LHCN-M2 (cell line): ENCODE measurements at regions not wholly inside any gene's neighbourhood (a gene's known extent, or its start where the extent isn't known, plus 50 kb on each side); places are given as distances from the start of the nearest gene placed in this dataset.
"Not testable (repeated sequence)": the region's sequence is repeated elsewhere in the genome, so short reads cannot be mapped to it uniquely, and the experiment has no call there.

Source experiments
- DNase-seq: peaks from one replicate; pipeline ENCODE4 v3.0.0-alpha.2; 2012; ENCODE audit warnings: low read depth

DNA sequence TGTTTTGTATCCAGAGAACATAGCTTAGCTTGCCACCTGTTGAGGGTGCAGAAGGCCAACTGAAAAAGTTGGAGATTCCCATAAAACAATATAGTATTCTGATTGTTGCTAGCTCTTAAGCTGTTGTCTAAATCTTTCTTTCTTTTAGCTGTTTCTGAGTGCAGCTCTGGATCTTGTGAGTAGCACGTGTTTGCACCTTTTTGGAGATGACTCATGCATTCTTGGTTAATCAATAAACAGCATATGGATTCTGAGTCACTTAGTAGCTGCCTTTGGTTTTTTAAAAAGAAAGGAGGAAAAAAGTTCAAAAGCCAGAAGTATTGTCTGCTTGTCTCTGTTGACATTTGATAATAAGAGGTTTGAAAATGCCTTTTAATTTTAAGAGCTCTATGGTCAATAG lies 483.0 kb upstream of the FSIP2 start:
- DNase-seq = peak; percentile 27

DNA sequence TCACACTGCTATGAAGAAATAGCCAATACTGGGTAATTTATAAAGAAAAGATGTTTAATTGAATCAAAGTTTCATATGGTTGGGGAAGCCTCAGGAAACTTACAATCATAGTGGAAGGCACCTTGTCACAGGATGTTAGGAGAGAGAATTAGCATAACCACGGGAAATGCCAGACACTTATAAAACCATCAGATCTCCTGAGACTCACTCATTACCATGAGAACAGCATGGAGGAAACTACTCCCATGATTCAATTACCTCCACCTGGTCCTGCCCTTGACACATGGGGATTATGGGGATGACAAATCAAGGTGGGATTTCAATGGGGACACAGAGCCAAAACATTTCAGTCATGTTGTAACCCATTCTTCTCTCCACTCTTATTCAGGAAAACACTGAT lies 472.9 kb upstream of the FSIP2 start:
- DNase-seq = no peak

DNA sequence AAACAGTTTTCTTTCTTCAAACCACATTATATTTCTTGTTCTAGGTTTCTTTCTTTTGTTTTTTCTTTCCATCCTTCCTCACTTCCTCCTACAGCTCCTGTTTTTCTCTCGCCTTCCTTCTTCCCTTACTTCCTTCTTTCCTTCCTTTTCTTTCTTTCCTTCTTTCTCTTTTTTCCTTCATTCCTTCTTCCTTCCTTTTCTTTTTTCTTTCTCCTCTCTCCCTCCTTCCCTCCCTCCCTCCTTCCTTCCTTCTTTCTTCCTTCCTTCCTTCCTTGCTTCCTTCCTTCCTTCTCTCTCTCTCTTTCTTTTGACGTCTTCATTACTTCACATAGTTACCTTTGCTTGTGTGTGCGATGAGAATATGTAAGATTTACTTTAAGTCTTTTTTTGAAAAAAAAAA lies 470.0 kb upstream of the FSIP2 start:
- DNase-seq = no peak

DNA sequence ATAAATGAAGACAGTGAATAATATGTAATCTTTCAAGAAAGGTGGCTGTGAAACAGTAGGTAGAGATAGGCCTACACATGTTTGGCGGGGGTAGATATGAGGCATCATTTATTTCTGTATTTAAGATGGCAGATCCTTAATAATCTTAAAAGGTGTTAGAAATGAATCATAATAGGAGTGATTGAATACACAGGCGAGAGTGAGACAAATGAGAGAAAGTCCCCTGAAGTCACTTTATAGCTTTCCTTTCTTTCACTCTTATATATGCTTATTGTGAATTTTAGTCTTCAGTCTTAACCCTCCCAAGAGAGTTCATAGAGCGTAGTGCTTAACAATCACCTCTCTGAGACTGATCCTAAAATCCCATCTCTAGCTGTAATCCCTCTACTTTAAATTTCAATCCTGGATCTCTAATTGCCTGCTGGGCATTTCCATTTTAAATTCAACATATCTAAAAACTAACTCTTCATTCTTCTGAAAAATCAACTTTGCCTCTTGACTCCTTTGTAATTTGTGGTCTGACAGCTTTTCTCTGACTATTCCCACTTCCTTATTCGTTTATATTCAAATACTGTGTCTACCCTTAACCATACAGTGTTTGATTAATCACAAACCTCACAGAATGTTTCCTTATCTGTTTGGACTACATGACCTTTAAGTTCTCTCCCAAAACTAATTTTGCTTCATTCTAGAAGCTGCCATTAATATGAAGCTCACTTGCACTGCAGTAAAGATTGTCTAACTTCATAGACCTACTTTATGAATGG lies 463.7 kb upstream of the FSIP2 start:
- DNase-seq = no peak

DNA sequence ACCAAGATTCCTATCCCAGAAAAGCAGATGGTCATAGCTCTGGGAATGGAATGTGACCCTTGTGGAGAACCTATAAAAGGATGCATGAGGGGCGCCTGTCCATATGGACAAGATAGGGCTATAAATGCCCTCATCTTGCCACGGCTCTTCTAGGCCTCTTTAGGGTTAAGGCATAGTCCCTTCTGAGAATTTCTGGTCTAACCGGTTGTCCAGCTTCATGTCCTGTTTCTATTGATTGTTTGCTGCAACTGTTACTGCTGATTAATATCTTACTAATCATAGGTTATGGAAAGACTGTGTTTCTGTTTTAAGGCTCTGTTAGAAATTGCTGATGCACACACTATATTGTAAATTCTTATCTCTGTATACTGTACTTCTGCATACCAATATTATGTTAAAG lies 462.6 kb upstream of the FSIP2 start:
- not testable (repeated sequence) for DNase-seq

DNA sequence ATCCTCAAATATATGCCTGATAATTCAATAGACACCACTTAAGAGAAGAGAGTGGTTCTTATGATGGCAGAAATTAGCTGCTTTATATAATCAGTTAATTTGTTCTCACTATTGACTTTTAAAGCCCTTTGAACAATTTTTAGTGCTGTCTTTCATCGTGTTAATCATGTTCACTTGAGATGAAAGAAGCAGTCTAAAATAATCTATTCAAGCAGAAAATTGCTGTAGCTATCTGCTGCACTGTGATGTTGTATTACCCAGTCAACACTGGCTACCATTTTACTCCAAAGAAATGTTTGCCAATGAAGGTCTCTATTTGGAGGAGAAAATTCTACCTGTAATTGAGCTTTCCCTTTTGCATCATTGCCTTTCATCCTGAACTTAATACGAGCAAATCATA lies 459.8 kb upstream of the FSIP2 start:
- no peak for DNase-seq

DNA sequence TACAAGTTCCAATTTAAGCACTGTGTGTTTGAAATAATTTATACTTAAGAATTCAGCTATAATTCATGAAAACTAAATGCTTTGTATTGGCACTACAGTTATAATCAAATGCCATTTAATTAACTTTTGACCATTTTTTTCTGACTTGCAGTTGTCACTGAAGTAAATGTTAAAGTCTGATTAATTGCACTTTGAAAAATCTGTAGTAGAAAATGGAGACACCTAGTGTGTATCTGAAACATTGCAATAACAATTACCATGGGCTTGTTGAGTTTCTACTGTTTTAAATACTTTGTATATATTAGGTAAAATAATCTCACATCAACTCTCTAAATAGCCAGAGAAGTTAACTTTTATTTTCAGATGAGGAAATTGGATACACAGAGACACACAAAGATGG lies 458.6 kb upstream of the FSIP2 start:
- DNase-seq = peak; percentile 24

DNA sequence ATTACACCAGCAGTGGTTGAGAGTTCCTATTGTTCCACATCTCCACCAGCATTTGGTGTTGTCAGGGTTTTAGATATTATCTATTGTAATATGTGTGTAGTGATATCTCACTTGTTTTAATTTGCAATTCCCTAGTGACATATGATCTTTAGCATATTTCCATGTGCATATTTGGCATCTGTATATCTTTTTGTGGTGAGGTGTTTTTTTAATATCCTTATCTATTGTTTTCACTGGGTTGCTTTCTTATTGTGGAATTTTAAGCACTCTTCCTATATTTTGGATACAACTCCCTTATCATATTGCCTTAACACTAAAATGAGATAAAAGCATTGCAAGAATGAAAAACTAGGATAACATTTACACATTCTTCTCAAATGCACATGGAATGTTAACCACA lies 453.9 kb upstream of the FSIP2 start:
- DNase-seq = no peak

DNA sequence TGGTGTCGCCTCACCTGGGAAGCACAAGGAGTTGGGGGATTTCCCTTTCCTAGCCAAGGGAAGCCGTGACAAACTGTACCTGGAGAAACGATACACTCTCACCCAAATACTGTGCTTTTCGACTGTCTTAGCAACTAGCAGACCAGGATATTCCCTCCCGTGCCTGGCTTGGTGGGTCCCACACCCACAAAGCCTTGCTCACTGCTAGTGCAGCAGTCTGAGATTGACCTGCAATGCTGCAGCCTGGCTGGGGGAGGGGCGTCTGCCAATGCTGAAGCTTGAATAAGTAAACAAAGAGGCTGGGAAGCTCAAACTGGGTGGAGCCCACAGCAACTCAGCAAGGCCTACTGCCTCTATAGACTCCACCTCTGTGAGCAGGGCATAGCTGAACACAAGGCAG lies 448.6 kb upstream of the FSIP2 start:
- DNase-seq = peak; percentile 10

DNA sequence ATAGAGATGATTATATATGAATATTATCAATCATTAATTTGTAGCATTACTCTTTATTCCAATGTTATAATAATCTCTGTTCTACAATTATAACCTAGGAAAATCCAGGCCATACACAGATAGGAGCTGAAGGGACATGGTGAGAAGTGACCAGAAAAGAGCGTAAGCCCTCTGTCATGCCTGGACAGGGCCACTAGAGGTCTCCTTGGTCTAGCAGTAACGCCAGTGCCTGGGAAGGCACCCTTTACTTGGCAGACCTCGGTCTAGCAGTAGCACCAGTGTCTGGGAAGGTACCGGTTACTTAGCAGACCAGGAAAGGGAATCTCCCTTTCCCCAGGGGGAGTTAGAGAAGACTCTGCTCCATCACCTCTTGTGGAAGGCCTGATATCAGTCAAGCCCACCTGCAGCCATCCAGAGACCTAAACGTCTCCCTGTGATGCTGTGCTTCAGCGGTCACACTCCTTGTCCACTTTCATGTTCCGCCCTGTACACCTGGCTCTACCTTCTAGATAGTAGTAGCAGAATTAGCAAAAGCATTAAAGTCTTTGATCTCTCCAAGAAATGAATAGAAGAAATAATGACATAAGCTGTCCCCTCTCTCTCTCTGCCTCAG lies 447.5 kb upstream of the FSIP2 start:
- DNase-seq = peak; percentile 63

DNA sequence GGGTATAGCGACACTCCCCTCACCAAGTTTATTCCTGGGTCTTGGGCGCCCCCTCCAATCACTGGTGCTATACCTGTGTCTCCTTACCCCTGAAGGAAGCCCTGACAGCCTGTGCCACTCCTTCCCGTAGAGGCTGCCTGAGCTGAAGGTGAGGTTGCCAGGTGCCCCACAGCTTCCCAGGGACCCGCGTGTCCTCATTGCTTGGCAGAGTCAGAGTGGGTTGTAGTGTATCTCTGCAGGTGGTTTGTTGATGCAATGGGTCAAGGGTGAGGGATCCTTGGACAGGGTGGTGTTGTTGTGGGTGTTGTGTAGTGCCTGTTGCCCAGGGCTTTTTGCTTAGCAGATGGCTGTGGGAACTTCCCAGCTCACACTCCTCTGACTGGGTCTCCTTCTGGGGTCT lies 438.7 kb upstream of the FSIP2 start:
- no peak for DNase-seq

DNA sequence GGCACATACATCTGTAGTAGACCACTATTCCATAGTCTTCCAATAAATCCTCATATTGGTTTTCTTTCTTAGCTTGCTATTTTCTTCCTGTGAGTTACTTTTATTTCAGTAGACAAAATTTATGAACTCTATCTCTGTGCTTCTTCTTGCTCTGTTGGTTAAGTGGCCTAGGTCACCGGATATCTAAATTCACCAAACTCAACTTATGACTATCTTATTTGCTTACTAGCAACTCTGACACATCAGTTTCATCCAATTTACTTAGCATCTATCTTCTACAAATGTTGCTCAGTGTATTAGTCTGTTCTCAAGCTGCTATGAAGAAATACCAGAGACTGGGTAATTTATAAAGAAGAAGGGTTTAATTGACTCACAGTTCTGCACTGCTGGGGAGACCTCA lies 432.5 kb upstream of the FSIP2 start:
- DNase-seq = no peak

DNA sequence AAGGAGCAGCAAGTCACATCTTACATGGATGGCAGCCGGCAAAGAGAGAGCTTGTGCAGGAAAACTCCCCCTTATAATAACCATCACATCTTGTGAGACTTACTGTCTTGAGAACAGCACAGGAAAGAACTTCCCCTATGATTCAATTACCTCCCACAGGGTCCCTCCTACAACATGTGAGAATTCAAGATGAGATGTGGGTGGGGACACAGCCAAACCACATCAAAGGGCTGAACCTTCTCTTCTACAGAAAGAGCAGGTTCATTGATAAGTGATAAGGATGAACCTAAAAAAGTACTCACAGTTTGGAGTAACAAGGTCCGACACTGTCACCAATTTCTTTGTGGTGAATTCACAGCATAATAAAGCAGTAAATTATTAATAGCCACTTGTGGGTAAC lies 422.2 kb upstream of the FSIP2 start:
- DNase-seq = no peak

DNA sequence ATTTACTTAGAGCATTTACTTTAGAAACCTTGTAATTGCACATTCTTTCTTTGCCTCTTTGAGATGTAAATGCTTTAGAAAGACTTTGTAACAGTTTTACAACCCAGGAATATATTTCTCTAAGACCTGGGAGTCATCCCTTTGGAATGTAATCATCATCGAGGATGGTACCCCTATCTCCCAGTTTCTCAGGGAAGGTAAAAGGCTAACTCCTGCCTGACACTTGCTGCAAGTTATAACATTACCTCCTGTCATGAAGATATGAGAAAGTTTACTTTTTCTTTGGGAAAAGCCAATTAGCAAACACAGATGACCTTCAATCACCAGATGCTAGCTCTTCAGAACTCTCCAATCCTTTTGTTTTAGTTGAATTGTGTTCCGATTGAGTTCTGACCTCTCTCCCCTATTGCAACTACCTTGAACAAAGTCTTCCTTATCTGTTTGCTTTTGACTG lies 420.3 kb upstream of the FSIP2 start:
- no peak for DNase-seq

DNA sequence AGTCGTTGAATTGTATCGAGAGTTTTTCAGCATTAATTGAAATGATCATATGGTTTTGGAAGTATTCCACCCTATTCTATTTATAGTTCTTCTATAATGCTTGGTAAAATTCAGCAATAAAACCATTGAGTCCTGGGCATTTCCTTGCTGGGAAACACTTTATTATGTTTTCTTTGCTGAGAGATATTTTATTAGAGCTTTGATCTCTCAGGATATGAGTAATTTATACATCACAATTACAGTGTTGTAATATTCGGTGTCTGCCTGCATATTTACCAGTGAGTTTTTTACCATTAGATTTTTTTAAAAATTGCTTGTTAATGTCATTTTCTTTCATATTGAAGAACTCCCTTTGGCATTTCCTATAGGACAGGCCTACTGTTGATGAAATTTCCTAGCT lies 402.7 kb upstream of the FSIP2 start:
- peak; percentile 30 for DNase-seq

DNA sequence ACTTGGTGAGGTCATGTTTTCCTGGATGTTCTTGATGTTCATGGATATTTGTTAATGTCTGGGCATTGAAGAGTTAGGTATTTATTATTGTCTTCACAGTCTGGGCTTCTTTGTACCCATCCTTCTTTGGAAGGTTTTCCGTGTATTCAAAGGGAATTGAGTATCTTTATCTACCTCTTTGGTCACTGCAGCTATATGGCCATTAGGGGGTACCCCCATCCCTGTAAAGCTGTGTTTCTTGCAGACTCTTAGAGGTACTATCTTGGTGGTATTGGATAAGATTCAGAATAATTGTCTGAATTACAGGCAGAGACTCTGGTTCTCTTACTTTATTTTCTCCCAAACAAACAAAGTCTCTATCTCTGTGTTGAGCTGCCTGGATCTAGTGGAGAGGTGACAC lies 401.6 kb upstream of the FSIP2 start:
- no peak for DNase-seq

DNA sequence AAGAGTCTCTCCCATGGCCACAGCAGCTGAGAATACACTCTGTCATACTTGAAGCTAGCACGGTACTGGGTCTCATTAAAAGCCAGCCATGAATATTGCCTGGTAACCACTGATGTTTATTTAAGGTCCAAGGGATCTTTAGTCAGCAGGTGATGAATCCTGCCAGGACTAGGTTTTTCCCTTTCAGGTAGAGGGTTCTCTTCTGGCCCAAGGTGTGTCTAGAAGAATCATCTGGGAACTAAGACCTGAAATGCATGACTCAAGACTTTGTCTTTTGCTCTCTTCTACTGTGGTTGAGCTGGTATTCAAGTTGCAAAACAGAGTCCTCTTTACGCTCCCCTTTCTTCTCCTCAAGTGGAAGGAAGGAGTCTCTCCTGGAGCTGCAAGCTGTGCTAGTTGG lies 400.5 kb upstream of the FSIP2 start:
- no peak for DNase-seq

DNA sequence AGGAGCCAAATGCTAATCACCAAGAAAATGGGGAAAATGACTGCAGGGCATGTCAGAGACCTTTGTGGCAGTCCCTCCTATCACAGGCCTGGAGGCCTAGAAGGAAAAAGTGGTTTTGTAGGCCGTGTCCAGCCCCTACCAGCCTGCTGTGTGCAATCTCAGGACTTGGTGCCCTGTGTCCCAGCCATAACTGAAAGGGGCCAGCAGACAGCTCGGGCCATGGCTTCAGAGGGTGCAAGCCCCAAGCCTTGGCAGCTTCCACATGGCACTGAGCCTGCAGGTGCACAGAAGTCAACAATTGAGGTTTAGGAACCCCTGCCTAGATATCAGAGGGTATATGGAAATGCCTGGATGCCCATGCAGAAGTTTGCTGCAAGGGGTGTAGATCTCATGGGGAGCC lies 391.2 kb upstream of the FSIP2 start:
- DNase-seq = no peak

DNA sequence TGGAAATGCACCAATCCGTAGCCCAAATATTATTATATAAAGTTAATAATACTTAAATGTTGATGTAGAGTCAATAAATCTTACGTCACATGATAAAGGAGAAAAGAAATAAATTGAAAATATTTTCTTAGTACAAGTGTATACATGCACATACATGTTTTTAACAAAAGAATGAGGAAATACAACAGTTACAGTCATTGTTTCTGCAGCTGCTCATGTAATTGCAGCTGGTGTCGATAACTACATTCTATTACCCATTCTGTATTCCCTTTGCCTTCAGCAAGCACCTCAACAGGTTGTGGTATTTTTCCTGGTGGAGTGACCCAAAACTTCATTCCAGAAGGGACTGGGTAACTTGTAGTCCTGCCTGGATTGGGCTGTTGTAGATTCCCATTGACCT lies 377.8 kb upstream of the FSIP2 start:
- DNase-seq = no peak

DNA sequence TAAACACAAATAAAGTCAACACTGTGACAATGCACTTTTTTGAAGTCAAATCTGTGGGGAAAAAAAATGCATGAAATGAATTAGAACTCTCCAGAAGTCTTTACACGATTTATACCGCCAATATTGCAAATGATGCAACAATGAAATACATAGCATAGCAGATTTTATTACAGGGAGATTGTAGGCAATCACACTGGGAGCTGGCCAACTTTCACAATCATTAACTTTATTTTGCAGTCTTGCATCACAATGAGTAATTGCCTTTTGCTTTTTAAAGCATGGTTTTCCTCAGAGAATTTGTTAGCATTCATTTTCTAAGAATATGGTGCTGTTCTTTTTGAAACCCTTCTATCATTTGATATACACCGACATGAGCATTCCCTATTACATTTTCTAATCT lies 366.4 kb upstream of the FSIP2 start:
- DNase-seq = peak; percentile 50

DNA sequence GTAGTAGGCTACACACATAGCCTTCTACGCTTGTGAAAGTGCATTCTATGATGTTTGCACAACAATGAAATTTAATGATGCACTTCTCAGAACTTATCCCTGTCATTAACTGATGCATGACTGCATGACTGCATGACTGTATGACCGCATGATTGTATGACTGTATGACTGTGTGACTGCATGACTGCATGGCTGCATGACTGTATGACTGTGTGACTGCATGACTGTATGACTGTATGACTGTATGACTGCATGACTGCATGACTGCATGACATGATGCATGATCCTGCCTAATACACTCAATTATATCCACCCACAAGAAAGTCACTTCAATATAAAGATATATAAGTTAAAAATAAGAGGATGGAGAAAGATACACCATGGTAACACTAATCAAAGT lies 365.4 kb upstream of the FSIP2 start:
- DNase-seq = peak; percentile 36

DNA sequence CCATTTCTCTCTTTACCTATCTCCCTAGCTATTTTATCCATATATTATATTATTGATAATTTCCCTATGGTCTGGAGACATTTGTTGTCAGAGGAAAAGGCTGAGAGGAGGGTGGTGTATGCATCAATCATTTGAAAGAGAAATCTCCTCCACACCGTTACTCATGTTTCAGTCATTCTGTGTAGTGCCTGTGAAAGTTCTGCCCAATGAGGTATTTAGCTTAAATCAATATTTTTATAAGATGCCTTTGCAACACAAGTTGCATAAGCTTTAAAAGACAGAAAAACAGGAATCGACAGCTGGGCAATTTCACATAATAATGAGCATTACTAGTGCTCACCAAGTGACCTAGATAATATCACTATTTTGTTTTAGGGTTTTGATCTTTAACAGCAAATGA lies 363.7 kb upstream of the FSIP2 start:
- DNase-seq = peak; percentile 78

DNA sequence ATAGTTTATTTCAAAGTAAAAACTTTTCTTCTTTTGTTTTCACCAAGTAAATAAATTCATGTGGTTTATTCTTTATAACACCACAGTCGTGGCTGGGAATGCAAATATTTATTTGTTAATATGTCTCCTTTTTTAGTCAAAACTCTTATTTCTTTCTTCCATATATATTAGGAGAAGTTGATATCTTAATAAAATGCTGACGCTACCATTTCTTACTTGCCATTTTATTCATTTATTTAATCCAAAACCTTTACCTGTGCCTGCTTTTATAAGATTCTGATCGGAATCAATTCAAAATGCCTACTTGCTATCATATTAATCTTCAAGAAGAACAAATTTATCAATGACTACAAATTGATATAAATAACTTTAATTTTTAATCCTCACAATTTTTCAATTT lies 362.9 kb upstream of the FSIP2 start:
- no peak for DNase-seq

DNA sequence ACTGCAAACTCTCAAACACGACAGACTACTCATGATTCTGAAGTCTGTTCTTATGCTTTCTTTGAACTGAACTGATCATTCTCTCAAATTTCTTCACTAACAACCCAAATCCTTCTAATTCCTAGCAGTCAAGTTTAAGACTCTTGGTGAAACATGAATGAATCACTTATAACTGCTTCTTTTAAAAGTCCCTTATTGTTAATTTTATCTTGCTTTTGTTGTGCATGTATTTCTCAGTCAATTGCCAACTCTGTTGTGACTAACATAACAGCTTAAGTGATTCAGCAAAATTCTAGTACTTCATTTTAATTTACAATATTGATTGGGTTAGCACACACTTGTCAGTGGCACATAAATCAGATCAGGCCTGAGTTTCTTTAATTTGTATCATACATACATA lies 357.0 kb upstream of the FSIP2 start:
- peak; percentile 34 for DNase-seq
